OCI-LY7 (cell line): ENCODE measurements at regions not wholly inside any gene's neighbourhood (a gene's known extent, or its start where the extent isn't known, plus 50 kb on each side); places are given as distances from the start of the nearest gene placed in this dataset.

Source experiments
- EZH2phosphoT487 ChIP-seq: fragments of 200-600 bp; sonication (generic); IDR thresholded peaks from 2 replicates; pipeline ENCODE4 v1.6.1; 2018; ENCODE audit warnings: low read depth, borderline replicate concordance, mild to moderate bottlenecking, mixed run types, antibody characterized with exemption, low read length, moderate library complexity, mixed read lengths
- TF ChIP-seq, protein P1 (sequence below): fragments of 200-600 bp; sonication (generic); conservative IDR thresholded peaks from 2 replicates; pipeline ENCODE4 v1.5.1; 2014; ENCODE audit warnings: mild to moderate bottlenecking, antibody characterized with exemption, low read length, moderate library complexity, mixed read lengths

DNA sequence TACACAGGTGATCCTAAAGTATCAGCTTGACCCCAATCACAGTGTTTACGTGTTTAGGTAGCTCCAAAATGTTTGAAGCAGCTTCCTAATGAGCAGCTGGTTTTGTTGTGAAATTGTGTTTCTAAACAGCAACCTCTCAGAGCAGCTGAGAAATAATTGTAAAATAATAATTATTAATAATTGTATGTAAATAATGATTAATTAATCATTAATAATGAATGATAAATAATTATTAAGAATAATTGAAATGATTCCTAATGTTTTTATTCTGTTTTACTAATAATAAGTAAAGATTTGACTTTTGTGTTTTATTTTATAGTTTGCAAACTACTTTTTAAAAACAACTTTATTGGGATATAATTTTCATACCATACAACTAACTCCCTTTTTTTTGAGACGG lies 182.2 kb downstream of the URB2 start:
- TF ChIP-seq, protein P1, sequence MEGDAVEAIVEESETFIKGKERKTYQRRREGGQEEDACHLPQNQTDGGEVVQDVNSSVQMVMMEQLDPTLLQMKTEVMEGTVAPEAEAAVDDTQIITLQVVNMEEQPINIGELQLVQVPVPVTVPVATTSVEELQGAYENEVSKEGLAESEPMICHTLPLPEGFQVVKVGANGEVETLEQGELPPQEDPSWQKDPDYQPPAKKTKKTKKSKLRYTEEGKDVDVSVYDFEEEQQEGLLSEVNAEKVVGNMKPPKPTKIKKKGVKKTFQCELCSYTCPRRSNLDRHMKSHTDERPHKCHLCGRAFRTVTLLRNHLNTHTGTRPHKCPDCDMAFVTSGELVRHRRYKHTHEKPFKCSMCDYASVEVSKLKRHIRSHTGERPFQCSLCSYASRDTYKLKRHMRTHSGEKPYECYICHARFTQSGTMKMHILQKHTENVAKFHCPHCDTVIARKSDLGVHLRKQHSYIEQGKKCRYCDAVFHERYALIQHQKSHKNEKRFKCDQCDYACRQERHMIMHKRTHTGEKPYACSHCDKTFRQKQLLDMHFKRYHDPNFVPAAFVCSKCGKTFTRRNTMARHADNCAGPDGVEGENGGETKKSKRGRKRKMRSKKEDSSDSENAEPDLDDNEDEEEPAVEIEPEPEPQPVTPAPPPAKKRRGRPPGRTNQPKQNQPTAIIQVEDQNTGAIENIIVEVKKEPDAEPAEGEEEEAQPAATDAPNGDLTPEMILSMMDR: no peak
- no peak for TF ChIP-seq EZH2phosphoT487
